AG04449 (cell line): ENCODE measurements at regions not wholly inside any gene's neighbourhood (a gene's known extent, or its start where the extent isn't known, plus 50 kb on each side); places are given as distances from the start of the nearest gene placed in this dataset.

Experiments
- CTCF ChIA-PET: fragments of 350-600 bp; formaldehyde crosslinking; extraction: SDS; loops from one replicate; lab custom pipeline; 2021; ENCODE audit warnings: antibody characterized with exemption; lab: Yijun Ruan, JAX
- POLR2A ChIA-PET: fragments of 400-600, 350-600 bp; formaldehyde crosslinking; extraction: SDS; loops from one replicate; lab custom pipeline; 2020; ENCODE audit warnings: antibody characterized with exemption, inconsistent platforms; lab: Yijun Ruan, JAX
- DNase-seq: peaks from one replicate; pipeline ENCODE4 v3.0.0-alpha.2; 2010; ENCODE audit warnings: low read depth, low spot score
- H3K4me3 ChIP-seq: 2 replicates; pipeline ENCODE4 v1.5.1; 2011; ENCODE audit warnings: low read depth, mild to moderate bottlenecking, control low read depth, low read length
- CTCF ChIP-seq: IDR thresholded peaks from one replicate; pipeline ENCODE4 v1.5.1; 2011; ENCODE audit warnings: mild to moderate bottlenecking, moderate library complexity, low read length, control low read depth, inconsistent platforms; ENCODE audit not compliant: insufficient read depth; ENCODE audit errors: missing control alignments

GRCh38 chr4:20598626-20599025 is 101.6 kb upstream of the PACRGL start:
- no peak for DNase-seq
- POLR2A ChIA-PET: interaction anchor here (0.5 kb wide), 1 partner anchor 69 kb away, joined by 3 read pairs; no protein-coding TSS in a partner anchor
- no peak overlapping the region for H3K4me3 ChIP-seq
- CTCF ChIA-PET: no interaction called here
- no peak for TF ChIP-seq CTCF

- POLR2A ChIA-PET: no interaction called here
- CTCF ChIA-PET: interaction anchor here (1.2 to 1.4 kb wide), 2 partner anchors 13 to 81 kb away, joined by 3 read pairs; no protein-coding TSS in a partner anchor
- no peak overlapping the region for H3K4me3 ChIP-seq
- peak; percentile 33 for DNase-seq
- no peak for TF ChIP-seq CTCF
Observed at GRCh38 chr4:20603671-20604313, 96.5 kb upstream of the PACRGL start.

- ChIA-PET CTCF (no interaction called here), POLR2A (no interaction called here)
- no peak for TF ChIP-seq CTCF
- DNase-seq: no peak
- H3K4me3 ChIP-seq: no peak overlapping the region
Observed at GRCh38 chr4:20612313-20612712, 87.9 kb upstream of the PACRGL start.

GRCh38 chr4:20614816-20615215 is 85.4 kb upstream of the PACRGL start:
- DNase-seq: no peak
- ChIA-PET CTCF (no interaction called here), POLR2A (no interaction called here)
- TF ChIP-seq CTCF: no peak
- H3K4me3 ChIP-seq: no peak overlapping the region

GRCh38 chr4:20615486-20616260 is 84.6 kb upstream of the PACRGL start:
- POLR2A ChIA-PET: interaction anchor here (1.0 kb wide), 1 partner anchor 23 kb away, joined by 3 read pairs; no protein-coding TSS in a partner anchor
- no peak for DNase-seq
- TF ChIP-seq CTCF: no peak
- CTCF ChIA-PET: interaction anchor here (0.6 kb wide), 1 partner anchor 194 kb away, joined by 3 read pairs; no protein-coding TSS in a partner anchor
- H3K4me3 ChIP-seq: no peak overlapping the region

- ChIA-PET CTCF (interaction anchor here (0.6 kb wide), 1 partner anchor 195 kb away, joined by 3 read pairs; no protein-coding TSS in a partner anchor), POLR2A (interaction anchor here (1.0 kb wide), 1 partner anchor 24 kb away, joined by 3 read pairs; no protein-coding TSS in a partner anchor)
- DNase-seq: no peak
- no peak for TF ChIP-seq CTCF
- no peak overlapping the region for H3K4me3 ChIP-seq
Observed at GRCh38 chr4:20616313-20616712, 83.9 kb upstream of the PACRGL start.
